Epithelial cell of proximal tubule (primary cell): ENCODE measurements at regions not wholly inside any gene's neighbourhood (a gene's known extent, or its start where the extent isn't known, plus 50 kb on each side); places are given as distances from the start of the nearest gene placed in this dataset.
"Not testable (repeated sequence)": the region's sequence is repeated elsewhere in the genome, so short reads cannot be mapped to it uniquely, and the experiment has no call there.

Experiments
- DNase-seq: peaks from one replicate; pipeline ENCODE4 v3.0.0-alpha.2; 2011; ENCODE audit warnings: low read depth
- H3K4me3 ChIP-seq: 2 replicates; pipeline ENCODE4 v1.5.1; 2011; ENCODE audit warnings: low read depth, mild to moderate bottlenecking, low read length
- CTCF ChIP-seq: conservative IDR thresholded peaks from 2 replicates; pipeline ENCODE4 v1.5.1; 2012; ENCODE audit warnings: low read depth, mild to moderate bottlenecking, low read length

DNA sequence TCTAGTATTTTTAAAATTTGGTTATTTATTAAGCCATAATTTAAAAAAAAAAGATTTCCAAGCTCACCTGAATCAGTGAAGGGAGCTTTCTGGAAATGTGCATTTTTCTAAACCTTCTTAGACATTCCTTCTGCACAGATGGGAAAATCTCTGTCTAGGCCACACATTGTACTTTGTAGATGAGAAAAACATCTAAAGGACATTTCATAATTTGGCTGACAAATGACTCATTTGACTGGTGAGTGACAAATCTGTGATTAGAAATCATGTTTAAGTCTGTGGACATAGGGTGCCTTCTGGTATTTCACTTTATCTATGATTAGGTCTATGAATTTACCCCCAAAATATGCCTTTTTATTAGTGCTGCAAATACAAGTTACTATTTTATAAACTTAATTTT, 1044.9 kb upstream of the FLRT2 start:
- no peak overlapping the region for H3K4me3 ChIP-seq
- TF ChIP-seq CTCF: no peak
- DNase-seq: no peak

DNA sequence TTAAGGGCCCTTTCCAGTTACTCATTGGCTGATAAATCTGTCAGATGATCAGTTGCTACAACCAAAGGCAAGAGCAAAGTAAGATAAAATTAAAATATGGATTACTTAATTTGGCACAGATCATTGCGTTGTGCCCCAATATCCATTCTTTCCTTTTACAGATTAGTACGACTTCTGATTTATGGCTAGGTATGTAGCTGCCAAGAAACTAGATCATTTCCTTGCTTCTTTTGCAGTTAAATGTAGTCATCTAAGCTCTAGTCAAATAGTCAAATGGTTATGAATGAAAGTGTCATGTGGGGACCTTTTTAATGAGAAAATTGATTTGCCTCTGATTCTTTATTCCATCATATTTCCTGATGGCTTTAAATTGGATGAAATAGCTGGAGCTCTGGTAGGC, 1039.9 kb upstream of the FLRT2 start:
- TF ChIP-seq CTCF: no peak
- H3K4me3 ChIP-seq: no peak overlapping the region
- DNase-seq: no peak

DNA sequence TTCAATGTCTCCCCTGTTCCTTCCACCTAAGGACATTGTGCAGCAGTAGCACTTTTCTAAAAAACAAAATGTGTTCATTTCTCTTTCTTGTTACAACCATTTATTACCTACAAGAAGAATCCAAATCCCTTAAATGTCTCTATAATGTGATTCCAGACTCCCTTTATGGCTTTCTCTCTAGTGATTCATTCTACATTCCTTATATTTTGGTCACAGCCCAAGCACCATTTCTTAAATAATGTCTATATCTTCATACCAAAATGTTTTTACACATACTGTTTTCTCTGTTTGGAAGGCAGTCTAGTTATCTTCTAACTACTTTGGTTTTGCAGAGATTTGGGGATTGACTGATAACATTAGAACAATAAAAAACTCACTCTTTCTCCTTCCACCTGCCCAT, 1037.3 kb upstream of the FLRT2 start:
- DNase-seq: no peak
- no peak overlapping the region for H3K4me3 ChIP-seq
- no peak for TF ChIP-seq CTCF

DNA sequence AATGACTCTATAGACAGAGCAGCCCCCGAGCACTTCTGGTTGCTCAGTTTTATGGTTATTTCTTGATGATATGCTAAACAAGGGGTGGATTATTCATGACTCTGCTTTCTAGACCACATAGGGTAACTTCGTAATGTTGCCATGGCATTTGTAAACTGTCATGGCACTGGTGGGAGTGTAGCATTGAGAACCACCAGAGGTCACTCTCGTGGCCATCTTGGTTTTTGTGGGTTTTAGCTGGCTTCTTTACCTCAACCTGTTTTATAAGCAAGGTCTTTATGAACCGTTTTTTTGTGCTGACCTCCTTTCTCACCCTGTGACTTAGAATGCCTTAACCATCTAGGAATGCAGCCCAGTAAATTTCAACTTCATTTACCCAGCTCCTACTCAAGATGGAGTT, 1036.2 kb upstream of the FLRT2 start:
- peak; percentile 37 for TF ChIP-seq CTCF

DNA sequence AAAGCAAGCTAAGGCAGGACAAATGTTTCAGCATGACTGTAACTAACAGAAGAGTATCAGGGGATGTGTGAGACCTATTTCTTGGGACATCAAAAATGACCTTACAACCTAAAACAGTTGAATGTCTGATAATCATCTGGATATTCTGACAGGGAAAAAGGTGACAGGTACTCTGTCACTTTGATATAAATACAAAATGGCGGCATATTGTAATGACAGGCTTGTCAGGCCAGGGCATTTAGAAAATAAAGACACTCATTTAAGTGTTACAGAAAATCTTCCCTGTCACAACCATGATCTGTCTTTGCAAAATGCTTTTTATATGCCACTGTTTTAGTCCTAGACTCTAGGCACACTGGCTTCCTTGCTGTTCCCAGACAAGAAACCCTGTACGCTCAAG, 1033.3 kb upstream of the FLRT2 start:
- DNase-seq: no peak
- H3K4me3 ChIP-seq: no peak overlapping the region
- no peak for TF ChIP-seq CTCF

More for the DNA sequence above, 1036.2 kb upstream of the FLRT2 start:
- H3K4me3 ChIP-seq: no peak overlapping the region
- DNase-seq: no peak

- not testable (repeated sequence) for H3K4me3 ChIP-seq, DNase-seq
These were observed 1017.1 kb upstream of the FLRT2 start for GRCh38 chr14:84512823-84513222.

- H3K4me3 ChIP-seq: no peak overlapping the region
- no peak for DNase-seq
- TF ChIP-seq CTCF: no peak
These were observed 1010.1 kb upstream of the FLRT2 start for GRCh38 chr14:84519836-84520235.
